GM12892 (cell line): ENCODE measurements at regions not wholly inside any gene's neighbourhood (a gene's known extent, or its start where the extent isn't known, plus 50 kb on each side); places are given as distances from the start of the nearest gene placed in this dataset.

Experiments
- POLR2A ChIP-seq: IDR thresholded peaks from 2 replicates; pipeline ENCODE4 v1.6.1; 2011; ENCODE audit warnings: low read depth, low read length, control low read depth
- POLR2AphosphoS5 ChIP-seq: IDR thresholded peaks from 2 replicates; pipeline ENCODE4 v1.6.1; 2011; ENCODE audit warnings: low read depth, low read length, control low read depth

- TF ChIP-seq POLR2AphosphoS5 (no peak), POLR2A (no peak)
Observed at GRCh38 chr11:106160494-106160893, 83.0 kb downstream of the AASDHPPT start.
